ENCODE measurements at regions not wholly inside any gene's neighbourhood (a gene's known extent, or its start where the extent isn't known, plus 50 kb on each side); places are given as distances from the start of the nearest gene placed in this dataset.

DNA sequence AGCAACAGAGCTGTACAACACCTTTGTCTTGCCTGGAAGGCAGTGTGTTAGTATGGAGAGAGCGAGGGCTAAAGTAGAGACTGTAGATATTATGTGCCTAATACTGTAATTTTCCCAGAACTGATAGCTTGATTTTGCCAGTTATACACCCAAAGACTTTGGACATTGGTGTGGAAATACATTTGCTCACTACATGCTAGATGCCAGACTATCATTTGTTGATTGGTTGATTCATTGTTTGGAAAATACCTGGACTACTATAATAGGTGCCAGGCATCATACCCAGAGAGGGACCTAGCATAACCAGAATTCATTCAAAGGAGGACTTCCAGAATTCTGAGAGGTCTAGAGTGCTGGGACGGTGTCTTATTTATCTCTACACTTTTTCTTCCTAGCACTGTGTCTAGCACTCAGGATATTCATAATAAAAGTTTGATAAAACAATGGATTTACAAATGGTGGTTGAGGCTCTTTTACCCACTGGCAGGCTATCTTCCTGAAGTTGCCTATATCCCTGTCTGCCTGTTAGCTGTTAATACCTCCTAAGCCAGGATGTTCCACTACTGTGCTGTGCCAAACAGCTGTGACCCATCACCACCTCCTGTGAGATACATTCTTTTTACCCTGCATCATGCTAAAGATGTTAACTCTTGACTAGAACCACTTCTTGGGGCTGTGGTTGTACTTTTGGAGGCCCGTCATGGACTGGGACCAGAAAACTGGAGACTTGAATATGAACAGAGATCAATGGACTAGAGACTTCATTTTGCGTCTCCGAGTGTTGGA is 72.2 kb upstream of the FUCA2 start:
- no peak overlapping the region for H3K14ac ChIP-seq (ENCODE audit: insufficient read length)
- H3K18ac ChIP-seq (ENCODE audit: extremely low read depth, low read length): no peak overlapping the region
- H2AK5ac ChIP-seq (ENCODE audit: low read depth, low read length): no peak overlapping the region
- WGBS, 2 experiments (ENCODE audit: extremely low coverage in 1 of 2, insufficient coverage in 1 of 2, insufficient read length in 1 of 2, insufficient replicate concordance in 2 of 2, low coverage in 1 of 2, low lambda C conversion rate in 2 of 2, missing lambda C conversion rate in 1 of 2): 92% methylated on average over 5 of the region's 5 CpGs; no CpG with 5 or more reads in 1 of the 2 experiments
- no peaks in the 10 kb centered on the region for H4K20me1 ChIP-seq (replicated peaks in 1 of 2; ENCODE audit: control insufficient read depth in 1 of 2, insufficient read depth in 2 of 2, low read length in 2 of 2)
- FAIRE-seq (no peak), DNase-seq (ENCODE audit: low read depth in 1 of 2, low spot score in 2 of 2) (no peak)
- H3K9me3 ChIP-seq (ENCODE audit: insufficient read depth in 2 of 2, low read depth in 1 of 2, low read length in 1 of 2): no peaks in the 10 kb centered on the region
- H3K36me3 ChIP-seq (ENCODE audit: control insufficient read depth in 2 of 4, insufficient read depth in 4 of 4, low read length in 3 of 4): no peaks in the 10 kb centered on the region
- no peak overlapping the region for H2BK12ac ChIP-seq (ENCODE audit: low read depth, low read length)
- no peak overlapping the region for H3K23ac ChIP-seq (ENCODE audit: insufficient read length)
- no peaks in the 10 kb centered on the region; a peak in 1 of 7 replicates for H3K27me3 ChIP-seq (replicated peaks in 1 of 4; ENCODE audit: control insufficient read depth in 3 of 4, extremely low read depth in 1 of 4, insufficient read depth in 3 of 4, low read length in 3 of 4)
- no peaks in the 10 kb centered on the region for H3K23me2 ChIP-seq (ENCODE audit: low read depth, low read length)
- ChIA-PET POLR2A (ENCODE audit: partially characterized antibody) (interaction anchor here (0.6 kb wide), 1 partner anchor 78 kb away, joined by 4 read pairs; no protein-coding TSS in a partner anchor), CTCF (ENCODE audit: partially characterized antibody) (interaction anchor here (1.0 to 4.9 kb wide), 2 partner anchors 9 to 356 kb away, joined by 3 to 17 read pairs; no protein-coding TSS in a partner anchor)
- no peak overlapping the region for H3K4ac ChIP-seq (replicated peaks; ENCODE audit: insufficient read length, low read depth, low read length)
- H4K91ac ChIP-seq (replicated peaks; ENCODE audit: insufficient read length, low read length): no peak overlapping the region
- no peak overlapping the region for H3K56ac ChIP-seq (replicated peaks; ENCODE audit: insufficient read length, low read depth, low read length)
- H3K9ac ChIP-seq (replicated peaks in 1 of 4; ENCODE audit: extremely low read depth in 1 of 4, low read depth in 3 of 4, low read length in 3 of 4): no peak overlapping the region
- no peak overlapping the region for H2BK15ac ChIP-seq (ENCODE audit: low read length)
- no peak overlapping the region for H2BK120ac ChIP-seq (replicated peaks; ENCODE audit: low read depth, low read length)
- H2BK20ac ChIP-seq (ENCODE audit: low read length): no peak overlapping the region
- no peaks in the 10 kb centered on the region for H3K4me1 ChIP-seq (replicated peaks in 1 of 4; ENCODE audit: control insufficient read depth in 3 of 4, insufficient read depth in 4 of 4, low read length in 3 of 4)
- no peak overlapping the region for H2BK5ac ChIP-seq (ENCODE audit: low read depth, low read length)
- H2AFZ ChIP-seq (ENCODE audit: low read length): no peak overlapping the region
- no peaks in the 10 kb centered on the region for H3K79me1 ChIP-seq (ENCODE audit: low read depth, low read length)
- no peak overlapping the region for H3K27ac ChIP-seq (ENCODE audit: low read depth, low read length)
- H4K8ac ChIP-seq (ENCODE audit: extremely low read depth, insufficient read depth, low read length): no peak overlapping the region
- no peaks in the 10 kb centered on the region for H3K79me2 ChIP-seq (ENCODE audit: control insufficient read depth in 1 of 2, insufficient read depth in 2 of 2, low read length in 2 of 2)
- no peak overlapping the region for H4K5ac ChIP-seq (ENCODE audit: insufficient read length, low read depth, low read length)
- H3K4me3 ChIP-seq (ENCODE audit: extremely low read depth in 1 of 4, insufficient read depth in 2 of 4, low read depth in 3 of 4, low read length in 4 of 4): no peak overlapping the region
- H3K4me2 ChIP-seq (ENCODE audit: insufficient read depth in 1 of 2, low read depth in 2 of 2, low read length in 2 of 2): no peak overlapping the region
- TF ChIP-seq SRF (IDR thresholded peaks at IDR 0.05; ENCODE audit: low read depth, low read length) (no peak), NRF1 (IDR thresholded peaks at IDR 0.05; ENCODE audit: low read depth, low read length) (no peak), JUND (IDR thresholded peaks at IDR 0.05; ENCODE audit: low read length) (no peak), CEBPB (IDR thresholded peaks at IDR 0.05; ENCODE audit: low read depth, low read length) (no peak), SP2 (IDR thresholded peaks at IDR 0.05; ENCODE audit: low read length) (no peak), BRCA1 (IDR thresholded peaks at IDR 0.05; ENCODE audit: low read depth, low read length) (no peak), SP4 (IDR thresholded peaks at IDR 0.05; ENCODE audit: low read length) (no peak)
- TF ChIP-seq, protein P1, sequence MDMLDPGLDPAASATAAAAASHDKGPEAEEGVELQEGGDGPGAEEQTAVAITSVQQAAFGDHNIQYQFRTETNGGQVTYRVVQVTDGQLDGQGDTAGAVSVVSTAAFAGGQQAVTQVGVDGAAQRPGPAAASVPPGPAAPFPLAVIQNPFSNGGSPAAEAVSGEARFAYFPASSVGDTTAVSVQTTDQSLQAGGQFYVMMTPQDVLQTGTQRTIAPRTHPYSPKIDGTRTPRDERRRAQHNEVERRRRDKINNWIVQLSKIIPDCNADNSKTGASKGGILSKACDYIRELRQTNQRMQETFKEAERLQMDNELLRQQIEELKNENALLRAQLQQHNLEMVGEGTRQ (IDR thresholded peaks at IDR 0.05; ENCODE audit: low read length): no peak
- TF ChIP-seq, protein P2, sequence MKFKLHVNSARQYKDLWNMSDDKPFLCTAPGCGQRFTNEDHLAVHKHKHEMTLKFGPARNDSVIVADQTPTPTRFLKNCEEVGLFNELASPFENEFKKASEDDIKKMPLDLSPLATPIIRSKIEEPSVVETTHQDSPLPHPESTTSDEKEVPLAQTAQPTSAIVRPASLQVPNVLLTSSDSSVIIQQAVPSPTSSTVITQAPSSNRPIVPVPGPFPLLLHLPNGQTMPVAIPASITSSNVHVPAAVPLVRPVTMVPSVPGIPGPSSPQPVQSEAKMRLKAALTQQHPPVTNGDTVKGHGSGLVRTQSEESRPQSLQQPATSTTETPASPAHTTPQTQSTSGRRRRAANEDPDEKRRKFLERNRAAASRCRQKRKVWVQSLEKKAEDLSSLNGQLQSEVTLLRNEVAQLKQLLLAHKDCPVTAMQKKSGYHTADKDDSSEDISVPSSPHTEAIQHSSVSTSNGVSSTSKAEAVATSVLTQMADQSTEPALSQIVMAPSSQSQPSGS (IDR thresholded peaks at IDR 0.05; ENCODE audit: low read length): no peak
- TF ChIP-seq, protein P3, sequence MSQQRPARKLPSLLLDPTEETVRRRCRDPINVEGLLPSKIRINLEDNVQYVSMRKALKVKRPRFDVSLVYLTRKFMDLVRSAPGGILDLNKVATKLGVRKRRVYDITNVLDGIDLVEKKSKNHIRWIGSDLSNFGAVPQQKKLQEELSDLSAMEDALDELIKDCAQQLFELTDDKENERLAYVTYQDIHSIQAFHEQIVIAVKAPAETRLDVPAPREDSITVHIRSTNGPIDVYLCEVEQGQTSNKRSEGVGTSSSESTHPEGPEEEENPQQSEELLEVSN (IDR thresholded peaks at IDR 0.05): no peak

All from H1 (cell line).